Tibial artery (tissue), 4 donors: ENCODE measurements at regions not wholly inside any gene's neighbourhood (a gene's known extent, or its start where the extent isn't known, plus 50 kb on each side); places are given as distances from the start of the nearest gene placed in this dataset.
"Not testable (repeated sequence)": the region's sequence is repeated elsewhere in the genome, so short reads cannot be mapped to it uniquely, and the experiment has no call there.

Source experiments
- DNase-seq, 2 donors: peaks; one replicate each; pipeline ENCODE4 v3.0.0-alpha.2; 2019
- H3K27ac ChIP-seq, 2 donors: fragments of 200-600 bp; sonication (generic) in 1 of 2; 1 replicate in 1 of 2; 2 replicates in 1 of 2; pipeline ENCODE4 v1.5.1; 2018 to 2019; ENCODE audit warnings: mild to moderate bottlenecking in 1 of 2
- H3K27me3 ChIP-seq, 2 donors: fragments of 200-600 bp; sonication (generic) in 1 of 2; one replicate each; pipeline versions ENCODE4 v1.5.1 to v1.6.0; 2016 to 2019
- H3K36me3 ChIP-seq, 3 donors: fragments of 200-600 bp; sonication (generic) in 2 of 3; one replicate each; pipeline ENCODE4 v1.5.1; 2016 to 2019; ENCODE audit warnings: mild to moderate bottlenecking in 2 of 3
- H3K4me1 ChIP-seq, 4 donors: fragments of 200-600 bp; sonication (generic) in 2 of 4; 1 replicate in 3 of 4; 2 replicates in 1 of 4; pipeline ENCODE4 v1.5.1; 2016 to 2019
- H3K4me3 ChIP-seq, 2 donors: fragments of 200-600 bp; sonication (generic) in 1 of 2; 1 replicate in 1 of 2; 2 replicates in 1 of 2; pipeline ENCODE4 v1.5.1; 2018 to 2019; ENCODE audit warnings: mild to moderate bottlenecking in 2 of 2
- H3K9me3 ChIP-seq, 3 donors: fragments of 200-600 bp; sonication (generic) in 1 of 3; one replicate each; pipeline ENCODE4 v1.5.1; 2016 to 2019
- intact Hi-C: fragments of 100-400 bp; cut with DNase I; formaldehyde crosslinking; loops from one replicate; pipeline ENCODE4 v1.15.0; 2023; ENCODE audit warnings: low total_unique reads
- TF ChIP-seq, protein P1 (sequence below), 2 experiments: fragments of 200-600 bp in 1 of 2; fragments of 450-650 bp in 1 of 2; IDR thresholded peaks; one replicate each; pipeline ENCODE4 v1.5.1; 2017 to 2019; ENCODE audit warnings: antibody characterized with exemption in 2 of 2, mild to moderate bottlenecking in 1 of 2, moderate library complexity in 1 of 2

DNA sequence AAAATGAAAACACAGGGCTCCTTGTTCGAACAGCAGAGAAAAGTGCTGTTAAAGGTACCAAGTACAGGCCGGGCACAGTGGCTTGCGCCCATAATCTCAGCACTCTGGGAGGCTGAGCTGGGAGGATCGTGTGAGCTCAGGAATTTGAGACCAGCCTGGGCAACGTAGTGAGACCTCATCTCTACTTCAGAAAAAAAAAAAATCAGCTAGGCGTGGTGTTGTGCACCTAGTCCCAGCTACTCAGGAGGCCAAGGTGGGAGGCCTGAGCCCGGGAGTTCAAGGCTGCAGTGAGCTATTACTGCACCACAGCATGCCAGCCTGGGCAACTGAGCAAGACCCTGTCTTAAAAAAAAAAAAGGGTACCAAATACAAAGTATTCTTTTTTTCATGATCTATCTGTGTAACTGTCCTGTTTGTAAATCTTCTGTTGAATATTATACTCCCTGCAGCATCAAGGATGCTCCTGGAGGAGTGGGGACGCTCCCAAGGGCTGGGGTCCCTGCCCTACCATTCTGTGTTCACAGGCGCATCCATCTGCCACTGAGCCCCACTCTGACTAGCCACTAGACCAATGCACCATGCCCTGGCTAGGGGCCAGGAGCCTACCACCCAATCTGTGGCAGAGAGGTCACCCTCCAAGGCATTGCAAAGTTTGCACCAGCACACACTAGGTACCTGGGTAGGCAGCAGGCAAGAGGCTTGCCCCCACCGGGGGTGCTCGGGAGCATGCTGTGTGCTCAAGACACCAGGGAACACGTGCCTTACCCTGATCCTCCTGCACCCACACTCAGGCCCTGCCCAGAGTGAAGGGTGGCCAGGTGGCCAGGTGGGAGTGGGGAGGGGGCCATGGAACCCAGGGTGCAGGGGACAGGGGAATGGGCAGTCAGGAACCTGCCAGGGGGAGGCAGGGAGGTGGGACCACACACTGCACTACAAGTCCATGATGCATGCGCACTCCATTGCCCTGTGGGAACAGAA, 67.3 kb upstream of the KMT2C start:
- TF ChIP-seq, protein P1, sequence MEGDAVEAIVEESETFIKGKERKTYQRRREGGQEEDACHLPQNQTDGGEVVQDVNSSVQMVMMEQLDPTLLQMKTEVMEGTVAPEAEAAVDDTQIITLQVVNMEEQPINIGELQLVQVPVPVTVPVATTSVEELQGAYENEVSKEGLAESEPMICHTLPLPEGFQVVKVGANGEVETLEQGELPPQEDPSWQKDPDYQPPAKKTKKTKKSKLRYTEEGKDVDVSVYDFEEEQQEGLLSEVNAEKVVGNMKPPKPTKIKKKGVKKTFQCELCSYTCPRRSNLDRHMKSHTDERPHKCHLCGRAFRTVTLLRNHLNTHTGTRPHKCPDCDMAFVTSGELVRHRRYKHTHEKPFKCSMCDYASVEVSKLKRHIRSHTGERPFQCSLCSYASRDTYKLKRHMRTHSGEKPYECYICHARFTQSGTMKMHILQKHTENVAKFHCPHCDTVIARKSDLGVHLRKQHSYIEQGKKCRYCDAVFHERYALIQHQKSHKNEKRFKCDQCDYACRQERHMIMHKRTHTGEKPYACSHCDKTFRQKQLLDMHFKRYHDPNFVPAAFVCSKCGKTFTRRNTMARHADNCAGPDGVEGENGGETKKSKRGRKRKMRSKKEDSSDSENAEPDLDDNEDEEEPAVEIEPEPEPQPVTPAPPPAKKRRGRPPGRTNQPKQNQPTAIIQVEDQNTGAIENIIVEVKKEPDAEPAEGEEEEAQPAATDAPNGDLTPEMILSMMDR (IDR thresholded peaks at IDR 0.05), result no peak
- peaks cover 0 to 7% (median 0%) of the 10 kb centered on the region in 4 donors for H3K4me1 ChIP-seq
- no peaks in the 10 kb centered on the region for H3K36me3 ChIP-seq
- H3K9me3 ChIP-seq, result no peaks in the 10 kb centered on the region
- no peak for DNase-seq
- no peaks in the 10 kb centered on the region for H3K27me3 ChIP-seq
- intact Hi-C loops, result no loop called here
- H3K4me3 ChIP-seq, result no peak overlapping the region
- H3K27ac ChIP-seq, result no peak overlapping the region

- Histone ChIP-seq H3K9me3 (peaks cover 0 to under 1% (median 0%) of the 10 kb centered on the region in 3 donors), H3K4me1 (peaks cover 0 to 7% (median 0%) of the 10 kb centered on the region in 4 donors), H3K36me3 (no peaks in the 10 kb centered on the region), H3K27ac (no peak overlapping the region), H3K27me3 (no peaks in the 10 kb centered on the region), H3K4me3 (no peak overlapping the region)
- DNase-seq, result no peak
- TF ChIP-seq, protein P1 (IDR thresholded peaks at IDR 0.05), result no peak
- intact Hi-C loops, result no loop called here
These were observed 65.7 kb upstream of the KMT2C start for GRCh38 chr7:152501506-152501905.

GRCh38 chr7:152499969-152500368, 64.2 kb upstream of the KMT2C start:
- DNase-seq, intact Hi-C loops, H3K4me1 ChIP-seq, H3K36me3 ChIP-seq, H3K27ac ChIP-seq, H3K9me3 ChIP-seq, H3K4me3 ChIP-seq, H3K27me3 ChIP-seq: not testable (repeated sequence)

DNA sequence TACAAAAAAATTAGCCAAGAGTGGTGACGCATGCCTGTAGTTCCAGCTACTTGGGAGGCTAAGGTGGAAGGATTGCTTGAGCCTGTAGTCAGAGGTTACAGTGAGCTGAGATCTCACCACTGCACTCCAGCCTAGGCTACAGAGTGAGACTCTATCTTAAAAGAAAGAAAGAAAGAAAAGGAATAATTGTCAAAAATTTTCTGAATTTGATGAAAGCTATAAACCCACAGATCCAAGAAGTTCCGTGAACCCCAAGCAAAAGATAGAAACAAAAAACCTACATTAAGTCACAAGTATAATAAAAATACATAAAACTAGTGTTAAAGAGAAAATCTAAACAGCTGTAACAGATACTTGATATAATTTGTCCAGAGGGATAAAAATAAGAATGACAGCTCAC, 60.1 kb upstream of the KMT2C start:
- H3K27ac ChIP-seq, result no peak overlapping the region
- TF ChIP-seq, protein P1 (IDR thresholded peaks at IDR 0.05), result no peak
- peaks cover 0 to 5% (median 0%) of the 10 kb centered on the region in 3 donors for H3K9me3 ChIP-seq
- peaks cover 0 to 2% of the 10 kb centered on the region in 2 donors for H3K27me3 ChIP-seq
- DNase-seq, result no peak
- H3K36me3 ChIP-seq, result no peaks in the 10 kb centered on the region
- intact Hi-C loops, result no loop called here
- H3K4me3 ChIP-seq, result no peak overlapping the region
- no peaks in the 10 kb centered on the region for H3K4me1 ChIP-seq

DNA sequence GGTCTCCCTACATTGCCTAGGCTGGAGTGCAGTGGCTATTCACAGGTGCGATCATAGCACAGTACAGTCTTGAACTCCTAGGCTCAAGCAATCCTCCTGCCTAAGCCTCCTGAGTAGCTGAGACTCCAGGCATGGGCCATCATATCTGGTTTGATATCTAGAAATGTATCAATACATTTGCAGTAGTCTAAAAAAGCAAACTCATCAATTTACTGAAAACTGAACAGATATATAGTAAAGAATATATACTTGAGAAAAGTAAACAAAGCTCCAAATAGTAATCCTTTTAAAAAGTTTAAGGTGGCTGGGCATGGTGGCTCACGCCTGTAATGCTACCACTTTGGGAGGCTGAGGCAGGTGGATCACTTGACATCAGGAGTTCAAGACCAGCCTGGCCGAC, 57.1 kb upstream of the KMT2C start:
- Histone ChIP-seq H3K4me3 (no peak overlapping the region), H3K27ac (no peak overlapping the region), H3K4me1 (no peaks in the 10 kb centered on the region), H3K9me3 (peaks cover 0 to 5% (median 0%) of the 10 kb centered on the region in 3 donors), H3K27me3 (peaks cover 0 to 7% of the 10 kb centered on the region in 2 donors), H3K36me3 (no peaks in the 10 kb centered on the region)
- intact Hi-C loops, result no loop called here
- DNase-seq, result no peak
- TF ChIP-seq, protein P1 (IDR thresholded peaks at IDR 0.05), result no peak

DNA sequence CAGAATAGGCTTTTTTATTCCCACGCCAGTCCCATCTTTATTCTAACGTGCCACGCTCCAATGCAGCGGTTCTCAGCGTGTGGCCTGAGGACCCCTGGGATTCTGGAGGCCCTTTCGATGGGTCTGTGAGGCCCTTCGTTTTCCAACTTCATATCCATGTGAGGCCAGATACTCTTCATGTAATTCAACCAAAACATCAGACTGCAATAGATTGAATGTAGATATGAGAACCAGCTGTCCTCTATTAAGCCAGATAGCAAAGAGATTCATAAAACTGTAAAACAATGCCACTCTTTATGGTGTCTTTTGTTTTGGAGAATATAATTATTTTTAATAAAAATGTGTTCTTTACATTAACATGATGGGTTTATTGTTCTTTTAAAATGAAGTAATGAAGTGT, 53.2 kb upstream of the KMT2C start:
- H3K27me3 ChIP-seq, result peaks cover 0 to 7% of the 10 kb centered on the region in 2 donors
- intact Hi-C loops, result no loop called here
- no peak overlapping the region for H3K4me3 ChIP-seq
- DNase-seq, result no peak
- H3K36me3 ChIP-seq, result no peaks in the 10 kb centered on the region
- no peaks in the 10 kb centered on the region for H3K4me1 ChIP-seq
- TF ChIP-seq, protein P1 (IDR thresholded peaks at IDR 0.05), result no peak
- H3K27ac ChIP-seq, result no peak overlapping the region
- no peaks in the 10 kb centered on the region for H3K9me3 ChIP-seq
